OCI-LY7 (cell line): ENCODE measurements at regions not wholly inside any gene's neighbourhood (a gene's known extent, or its start where the extent isn't known, plus 50 kb on each side); places are given as distances from the start of the nearest gene placed in this dataset.

Experiments
- BruUV-seq: library from RNA; stranded (reverse); fragments of 400-500 nt; replicated peaks from 2 replicates; lab custom pipeline; 2021; lab: Mats Ljungman, UMichigan
- CTCF ChIA-PET: fragments of 300-600 bp; sonication (Branson Sonifier 250); formaldehyde crosslinking; loops from one replicate; lab custom pipeline; 2022; ENCODE audit warnings: antibody characterized with exemption; ENCODE audit not compliant: unreplicated experiment; lab: Charles Lee
- POLR2A ChIA-PET: fragments of 300-600 bp; sonication (Branson Sonifier 250); formaldehyde crosslinking; loops from one replicate; lab custom pipeline; 2022; ENCODE audit warnings: antibody characterized with exemption; lab: Charles Lee
- DNase-seq: peaks from one replicate; pipeline ENCODE4 v3.0.0-alpha.2; 2015; ENCODE audit warnings: low spot score
- H2AFZ ChIP-seq: fragments of 200-600 bp; sonication (generic), shearing (Covaris generic); 2 replicates; pipeline ENCODE4 v1.6.1; 2014; ENCODE audit warnings: mild to moderate bottlenecking, antibody characterized with exemption, low read length, moderate library complexity
- H3K27ac ChIP-seq: fragments of 200-600 bp; sonication (generic); 2 replicates; pipeline ENCODE4 v1.5.1; 2014; ENCODE audit warnings: mixed run types, low read depth, mild to moderate bottlenecking, moderate library complexity, low read length, inconsistent platforms; ENCODE audit not compliant: poor library complexity, severe bottlenecking
- H3K36me3 ChIP-seq: fragments of 200-600 bp; sonication (generic); 2 replicates; pipeline ENCODE4 v1.6.1; 2014; ENCODE audit warnings: mild to moderate bottlenecking, antibody characterized with exemption, low read length, moderate library complexity, mixed read lengths; ENCODE audit not compliant: insufficient read depth
- H3K4me1 ChIP-seq: fragments of 200-600 bp; sonication (generic); 2 replicates; pipeline ENCODE4 v1.5.1; 2014; ENCODE audit warnings: mild to moderate bottlenecking, low read length; ENCODE audit not compliant: insufficient read depth, poor library complexity, severe bottlenecking
- H3K4me2 ChIP-seq: fragments of 200-600 bp; sonication (generic); 2 replicates; pipeline ENCODE4 v1.6.1; 2014; ENCODE audit warnings: mild to moderate bottlenecking, low read length
- H3K4me3 ChIP-seq: fragments of 200-600 bp; sonication (generic); 2 replicates; pipeline ENCODE4 v1.5.1; 2014; ENCODE audit warnings: mild to moderate bottlenecking, low read depth, low read length; ENCODE audit not compliant: poor library complexity, severe bottlenecking
- H3K79me2 ChIP-seq: fragments of 200-600 bp; sonication (generic); 2 replicates; pipeline ENCODE4 v1.6.1; 2016; ENCODE audit warnings: low read depth, mild to moderate bottlenecking, low read length, moderate library complexity, mixed read lengths; ENCODE audit not compliant: insufficient read depth
- H3K9me2 ChIP-seq: fragments of 200-600 bp; sonication (generic); 2 replicates; pipeline ENCODE4 v1.6.1; 2016; ENCODE audit warnings: mild to moderate bottlenecking, low read length, mixed read lengths; ENCODE audit not compliant: insufficient read depth
- H3K9me3 ChIP-seq: fragments of 200-600 bp; sonication (generic); 2 replicates; pipeline ENCODE4 v1.6.1; 2014; ENCODE audit warnings: mild to moderate bottlenecking, mixed run types, low read length, mixed read lengths
- H4K20me1 ChIP-seq: fragments of 200-600 bp; sonication (generic); 2 replicates; pipeline ENCODE4 v1.6.1; 2014; ENCODE audit warnings: mild to moderate bottlenecking, antibody characterized with exemption, low read length, moderate library complexity, mixed read lengths; ENCODE audit not compliant: insufficient read depth
- CTCF ChIP-seq: fragments of 200-600 bp; sonication (generic); conservative IDR thresholded peaks from 2 replicates; pipeline ENCODE4 v1.5.1; 2014; ENCODE audit warnings: mild to moderate bottlenecking, antibody characterized with exemption, low read length, moderate library complexity, mixed read lengths
- EZH2phosphoT487 ChIP-seq: fragments of 200-600 bp; sonication (generic); IDR thresholded peaks from 2 replicates; pipeline ENCODE4 v1.6.1; 2018; ENCODE audit warnings: low read depth, borderline replicate concordance, mild to moderate bottlenecking, mixed run types, antibody characterized with exemption, low read length, moderate library complexity, mixed read lengths
- intact Hi-C: fragments of 100-400 bp; cut with micrococcal nuclease; formaldehyde crosslinking; loops from one replicate; pipeline ENCODE4 v1.10.0; 2022; ENCODE audit not compliant: unreplicated experiment

- intact Hi-C loops, result no loop called here
- TF ChIP-seq CTCF (no peak), EZH2phosphoT487 (no peak)
- no peak overlapping the region for H2AFZ ChIP-seq
- CTCF ChIA-PET, result no interaction called here
- no TSS peak for BruUV-seq
- DNase-seq, result no peak
- no peaks in the 10 kb centered on the region for H3K79me2 ChIP-seq
- H3K4me3 ChIP-seq, result no peak overlapping the region
- H3K36me3 ChIP-seq, result no peaks in the 10 kb centered on the region
- no peaks in the 10 kb centered on the region for H4K20me1 ChIP-seq
- H3K4me1 ChIP-seq, result no peaks in the 10 kb centered on the region
- H3K4me2 ChIP-seq, result no peak overlapping the region
- POLR2A ChIA-PET, result no interaction called here
- H3K9me2 ChIP-seq, result no peaks in the 10 kb centered on the region
- H3K27ac ChIP-seq, result no peak overlapping the region
- H3K9me3 ChIP-seq, result no peaks in the 10 kb centered on the region
These were observed 249.2 kb upstream of the NOCT start for GRCh38 chr4:138766332-138766731.

- ChIA-PET CTCF (no interaction called here), POLR2A (interaction anchor here (0.8 to 1.3 kb wide), 3 partner anchors 10 to 25 kb away, joined by 3 read pairs; no protein-coding TSS in a partner anchor)
- H3K79me2 ChIP-seq, result no peaks in the 10 kb centered on the region
- H3K9me3 ChIP-seq, result no peaks in the 10 kb centered on the region
- TF ChIP-seq CTCF, result no peak
- no peak for TF ChIP-seq EZH2phosphoT487
- no peak for DNase-seq
- H3K4me2 ChIP-seq, result no peak overlapping the region
- no peak overlapping the region for H3K27ac ChIP-seq
- no peaks in the 10 kb centered on the region for H3K4me1 ChIP-seq
- BruUV-seq, result no TSS peak
- H3K4me3 ChIP-seq, result no peak overlapping the region
- H2AFZ ChIP-seq, result no peak overlapping the region
- no peaks in the 10 kb centered on the region for H4K20me1 ChIP-seq
- H3K9me2 ChIP-seq, result no peaks in the 10 kb centered on the region
- no peaks in the 10 kb centered on the region for H3K36me3 ChIP-seq
- intact Hi-C loops, result no loop called here
These were observed 250.1 kb upstream of the NOCT start for GRCh38 chr4:138765442-138765841.

GRCh38 chr4:138761638-138762220 lies 253.9 kb upstream of the NOCT start:
- CTCF ChIA-PET, result no interaction called here
- Histone ChIP-seq H3K4me2 (no peak overlapping the region), H2AFZ (no peak overlapping the region), H3K9me2 (no peaks in the 10 kb centered on the region), H3K27ac (no peak overlapping the region), H3K36me3 (no peaks in the 10 kb centered on the region), H4K20me1 (no peaks in the 10 kb centered on the region), H3K9me3 (no peaks in the 10 kb centered on the region), H3K4me1 (no peaks in the 10 kb centered on the region), H3K79me2 (no peaks in the 10 kb centered on the region), H3K4me3 (no peak overlapping the region)
- POLR2A ChIA-PET, result interaction anchor here (1.3 kb wide), 1 partner anchor 12 kb away, joined by 4 read pairs; no protein-coding TSS in a partner anchor
- BruUV-seq, result no TSS peak
- no peak for DNase-seq
- intact Hi-C loops, result no loop called here
- no peak for TF ChIP-seq EZH2phosphoT487
- TF ChIP-seq CTCF, result no peak
